Activated B cell treated with CpG ODN at 0.5 μM for 24 hours (primary cell): ENCODE measurements at regions not wholly inside any gene's neighbourhood (a gene's known extent, or its start where the extent isn't known, plus 50 kb on each side); places are given as distances from the start of the nearest gene placed in this dataset.

Experiments used
- ATAC-seq: fragments of 200-7000 bp; cut with Tn5 transposase; one replicate; pipeline ENCODE4 v1.10.0; 2021; ENCODE audit warnings: low read depth, mild to moderate bottlenecking, moderate library complexity
- CTCF ChIA-PET: fragments of 350-600 bp; sonication (Branson Sonifier 250); formaldehyde crosslinking; loops from one replicate; lab custom pipeline; 2021; ENCODE audit warnings: antibody characterized with exemption; lab: Charles Lee
- POLR2A ChIA-PET: fragments of 350-600 bp; sonication (Branson Sonifier 250); formaldehyde crosslinking; loops from one replicate; lab custom pipeline; 2021; ENCODE audit warnings: antibody characterized with exemption; lab: Charles Lee
- DNase-seq: peaks from one replicate; pipeline ENCODE4 v3.0.0; 2022
- H3K27ac Mint-ChIP-seq: one replicate; pipeline ENCODE4 v1.8.0; 2020; ENCODE audit warnings: mixed read lengths
- H3K27me3 Mint-ChIP-seq: one replicate; pipeline ENCODE4 v1.8.0; 2021; ENCODE audit warnings: mixed read lengths
- H3K36me3 Mint-ChIP-seq: one replicate; pipeline ENCODE4 v1.8.0; 2021; ENCODE audit warnings: low read depth, mixed read lengths
- H3K4me1 Mint-ChIP-seq: one replicate; pipeline ENCODE4 v1.8.0; 2021; ENCODE audit warnings: mixed read lengths
- H3K4me3 Mint-ChIP-seq: one replicate; pipeline ENCODE4 v1.8.0; 2020; ENCODE audit warnings: mild to moderate bottlenecking, mixed read lengths
- H3K9me3 Mint-ChIP-seq: one replicate; pipeline ENCODE4 v1.8.0; 2020; ENCODE audit warnings: mixed read lengths
- intact Hi-C: fragments of 100-400 bp; cut with micrococcal nuclease; formaldehyde crosslinking; loops from one replicate; pipeline ENCODE4 v1.15.1; 2024
- TF ChIP-seq, protein P1 (sequence below): fragments of 200-600 bp; IDR thresholded peaks from one replicate; pipeline ENCODE4 v1.8.0; 2022; ENCODE audit warnings: antibody characterized with exemption, mild to moderate bottlenecking

DNA sequence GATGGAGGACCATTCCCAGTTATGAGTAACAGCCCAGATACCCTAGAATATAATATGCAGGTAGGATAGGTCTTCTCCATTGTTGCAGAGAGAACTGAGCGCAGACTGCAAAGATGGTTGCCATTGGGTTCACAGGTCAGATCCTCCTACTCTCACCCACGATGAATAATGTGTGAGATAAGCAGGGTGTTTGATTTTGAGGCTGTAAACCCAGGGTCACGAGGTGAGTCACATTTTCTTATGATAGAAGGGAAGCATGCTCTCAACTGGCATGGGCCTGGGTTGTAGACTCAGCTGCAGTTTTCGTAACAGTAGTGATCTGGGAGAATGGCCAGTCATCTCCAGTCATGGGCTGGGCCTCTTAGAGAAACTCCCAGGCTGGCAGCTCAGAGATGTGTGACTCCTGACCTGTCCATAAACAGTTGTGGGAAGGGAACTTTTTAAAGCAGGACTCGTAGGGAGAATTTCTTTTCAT is 74.2 kb downstream of the CD164 start:
- TF ChIP-seq, protein P1, sequence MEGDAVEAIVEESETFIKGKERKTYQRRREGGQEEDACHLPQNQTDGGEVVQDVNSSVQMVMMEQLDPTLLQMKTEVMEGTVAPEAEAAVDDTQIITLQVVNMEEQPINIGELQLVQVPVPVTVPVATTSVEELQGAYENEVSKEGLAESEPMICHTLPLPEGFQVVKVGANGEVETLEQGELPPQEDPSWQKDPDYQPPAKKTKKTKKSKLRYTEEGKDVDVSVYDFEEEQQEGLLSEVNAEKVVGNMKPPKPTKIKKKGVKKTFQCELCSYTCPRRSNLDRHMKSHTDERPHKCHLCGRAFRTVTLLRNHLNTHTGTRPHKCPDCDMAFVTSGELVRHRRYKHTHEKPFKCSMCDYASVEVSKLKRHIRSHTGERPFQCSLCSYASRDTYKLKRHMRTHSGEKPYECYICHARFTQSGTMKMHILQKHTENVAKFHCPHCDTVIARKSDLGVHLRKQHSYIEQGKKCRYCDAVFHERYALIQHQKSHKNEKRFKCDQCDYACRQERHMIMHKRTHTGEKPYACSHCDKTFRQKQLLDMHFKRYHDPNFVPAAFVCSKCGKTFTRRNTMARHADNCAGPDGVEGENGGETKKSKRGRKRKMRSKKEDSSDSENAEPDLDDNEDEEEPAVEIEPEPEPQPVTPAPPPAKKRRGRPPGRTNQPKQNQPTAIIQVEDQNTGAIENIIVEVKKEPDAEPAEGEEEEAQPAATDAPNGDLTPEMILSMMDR = no peak
- H3K9me3 Mint-ChIP-seq = no peaks in the 10 kb centered on the region
- H3K36me3 Mint-ChIP-seq = no peaks in the 10 kb centered on the region
- no peaks in the 10 kb centered on the region for H3K27me3 Mint-ChIP-seq
- ChIA-PET CTCF (no interaction called here), POLR2A (no interaction called here)
- H3K4me1 Mint-ChIP-seq = peaks cover 30% of the 10 kb centered on the region
- ATAC-seq (no peak), DNase-seq (no peak)
- no peak overlapping the region for H3K4me3 Mint-ChIP-seq
- intact Hi-C loops = no loop called here
- H3K27ac Mint-ChIP-seq = no peak overlapping the region

DNA sequence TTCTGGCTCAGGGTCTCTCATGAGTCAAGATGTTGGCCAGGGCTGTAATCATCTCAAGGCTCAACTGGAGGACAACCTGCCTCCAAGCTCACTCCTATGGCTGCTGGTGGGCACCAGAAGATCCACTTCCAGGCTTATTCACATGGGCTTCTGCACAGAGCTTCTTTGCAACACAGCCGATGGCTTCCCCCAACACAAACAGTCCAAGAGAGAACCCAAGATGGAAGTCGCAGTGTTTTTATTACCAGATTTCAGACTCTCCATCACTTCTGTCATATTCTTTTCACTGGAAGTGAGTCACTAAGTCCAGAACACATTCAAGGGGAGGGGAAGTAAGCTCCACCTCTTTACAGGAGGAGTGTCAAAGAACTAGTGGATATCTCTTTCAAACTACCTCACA is 75.5 kb downstream of the CD164 start:
- CTCF ChIA-PET = no interaction called here
- Mint-ChIP-seq H3K9me3 (no peaks in the 10 kb centered on the region), H3K4me1 (peaks cover 31% of the 10 kb centered on the region), H3K36me3 (no peaks in the 10 kb centered on the region), H3K27me3 (no peaks in the 10 kb centered on the region), H3K27ac (no peak overlapping the region), H3K4me3 (no peak overlapping the region)
- DNase-seq (no peak), ATAC-seq (no peak)
- TF ChIP-seq, protein P1 = no peak
- intact Hi-C loops = no loop called here
- POLR2A ChIA-PET = no interaction called here

DNA sequence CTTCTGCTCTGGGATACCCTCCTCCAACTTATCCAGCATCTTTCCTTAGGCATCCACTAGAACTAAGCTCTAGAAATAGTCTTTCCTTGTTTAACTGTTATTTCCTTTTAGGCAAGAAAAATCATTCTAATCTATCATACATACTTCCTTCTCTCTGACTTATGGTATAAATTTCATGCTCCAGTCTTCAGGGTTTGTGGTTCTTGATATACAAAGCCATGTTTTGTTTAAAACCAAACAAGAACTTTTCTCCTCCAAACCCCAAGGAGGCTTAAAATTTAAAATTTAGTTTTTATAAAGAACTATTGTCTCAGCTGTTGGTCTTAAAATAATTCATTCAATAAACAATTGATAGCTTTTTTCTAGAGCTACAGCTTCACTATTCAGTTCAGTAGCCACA is 77.2 kb downstream of the CD164 start:
- Mint-ChIP-seq H3K4me3 (peak overlapping the region; percentile 30), H3K27me3 (no peaks in the 10 kb centered on the region), H3K9me3 (no peaks in the 10 kb centered on the region), H3K27ac (peak overlapping the region; percentile 38), H3K4me1 (peaks cover 35% of the 10 kb centered on the region), H3K36me3 (no peaks in the 10 kb centered on the region)
- CTCF ChIA-PET = no interaction called here
- ATAC-seq (no peak), DNase-seq (no peak)
- intact Hi-C loops = no loop called here
- POLR2A ChIA-PET = no interaction called here
- TF ChIP-seq, protein P1 = no peak

DNA sequence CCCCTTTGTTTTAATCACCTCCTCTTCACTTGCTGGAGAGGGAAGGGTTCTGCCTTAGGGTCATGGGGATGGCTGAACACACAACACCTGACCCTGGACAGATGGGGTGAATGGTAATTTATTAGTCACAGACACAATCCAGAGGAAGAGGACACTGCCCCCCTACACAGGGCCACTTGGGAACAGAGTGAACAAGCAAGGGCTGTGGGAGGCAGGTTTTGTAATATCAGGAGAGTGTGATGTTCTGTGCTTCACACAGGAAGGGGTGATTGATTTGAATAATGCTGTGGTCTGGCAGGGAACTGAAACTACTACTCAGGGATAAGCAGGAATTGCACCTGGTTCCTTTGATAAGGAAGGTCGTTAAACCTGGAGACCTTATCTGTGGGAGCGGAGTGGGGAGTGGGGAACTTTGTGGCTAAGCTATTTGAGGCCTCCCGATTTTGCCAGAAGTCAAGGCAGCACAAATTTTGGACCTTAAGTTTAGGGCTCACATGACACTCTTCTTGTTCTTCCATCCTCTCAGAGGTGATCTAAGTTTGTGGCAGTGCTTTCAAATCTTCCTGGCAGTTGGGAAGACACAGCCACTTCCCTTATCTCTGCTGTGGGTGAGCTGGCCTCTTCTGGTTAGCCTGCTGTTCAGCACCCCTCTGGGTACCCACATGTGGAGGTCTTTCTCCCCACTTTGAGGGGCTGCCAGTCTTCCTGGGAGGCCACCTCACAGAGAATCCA is 77.8 kb downstream of the CD164 start:
- peak; percentile 31 for ATAC-seq
- Mint-ChIP-seq H3K27me3 (no peaks in the 10 kb centered on the region), H3K4me1 (peaks cover 41% of the 10 kb centered on the region), H3K36me3 (no peaks in the 10 kb centered on the region), H3K4me3 (peak overlapping the region; percentile 30), H3K27ac (peak overlapping the region; percentile 38), H3K9me3 (no peaks in the 10 kb centered on the region)
- ChIA-PET CTCF (no interaction called here), POLR2A (no interaction called here)
- DNase-seq = no peak
- TF ChIP-seq, protein P1 = no peak
- intact Hi-C loops = no loop called here

DNA sequence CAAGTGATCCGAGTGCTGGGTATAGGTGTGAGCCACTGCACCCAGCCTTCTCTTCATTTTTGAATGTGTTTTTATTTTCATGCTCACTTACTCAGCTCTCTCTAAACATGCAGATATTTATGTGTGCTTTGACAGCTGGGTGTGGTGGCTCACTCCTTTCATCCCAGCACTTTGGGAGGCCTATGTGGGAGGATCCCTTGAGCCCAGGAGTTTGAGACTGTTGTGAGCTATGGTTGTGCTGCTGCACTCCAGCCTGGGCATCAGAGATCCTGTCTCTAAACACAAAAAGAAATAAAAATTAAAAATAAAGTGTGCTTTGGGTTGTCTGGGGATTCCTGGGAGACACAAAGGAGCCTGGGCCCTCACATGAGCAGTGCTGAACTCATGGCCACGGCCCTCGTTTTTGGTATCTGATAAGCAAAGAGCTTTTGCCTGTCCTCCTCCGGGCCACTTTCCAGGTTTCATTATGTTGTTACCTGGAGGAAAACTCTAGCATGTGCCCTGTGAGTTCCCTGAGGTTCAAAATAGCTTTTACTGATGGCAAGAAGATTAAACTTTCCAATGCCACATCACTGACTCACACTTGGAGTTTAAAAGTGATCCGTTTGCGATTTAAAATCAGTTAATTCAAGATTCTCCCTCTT is 78.5 kb downstream of the CD164 start:
- TF ChIP-seq, protein P1 = no peak
- ChIA-PET POLR2A (no interaction called here), CTCF (no interaction called here)
- Mint-ChIP-seq H3K27me3 (no peaks in the 10 kb centered on the region), H3K4me1 (peaks cover 41% of the 10 kb centered on the region), H3K27ac (no peak overlapping the region), H3K36me3 (no peaks in the 10 kb centered on the region), H3K4me3 (no peak overlapping the region), H3K9me3 (no peaks in the 10 kb centered on the region)
- DNase-seq (no peak), ATAC-seq (no peak)
- intact Hi-C loops = no loop called here
